ENCODE measurements at regions not wholly inside any gene's neighbourhood (a gene's known extent, or its start where the extent isn't known, plus 50 kb on each side); places are given as distances from the start of the nearest gene placed in this dataset.

DNA sequence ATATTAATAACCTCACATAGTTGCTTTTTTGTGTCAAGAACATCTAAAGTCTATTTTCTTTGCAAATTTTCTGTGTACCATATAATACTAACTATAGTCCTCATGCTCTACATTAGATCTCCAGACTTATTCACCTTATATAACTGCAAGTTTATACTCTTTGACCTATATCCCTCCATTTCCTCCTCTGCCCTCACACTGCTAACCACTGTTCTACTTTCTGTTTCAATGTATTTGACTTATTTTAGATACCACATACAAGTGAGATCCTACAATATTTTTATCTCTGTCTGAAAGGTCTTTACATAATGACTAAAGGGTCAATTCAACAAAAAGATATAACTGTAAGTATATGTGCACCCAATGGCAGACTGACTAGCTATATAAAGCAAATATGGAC lies 789.7 kb upstream of the ZNF608 start:
- TF ChIP-seq, protein P1, sequence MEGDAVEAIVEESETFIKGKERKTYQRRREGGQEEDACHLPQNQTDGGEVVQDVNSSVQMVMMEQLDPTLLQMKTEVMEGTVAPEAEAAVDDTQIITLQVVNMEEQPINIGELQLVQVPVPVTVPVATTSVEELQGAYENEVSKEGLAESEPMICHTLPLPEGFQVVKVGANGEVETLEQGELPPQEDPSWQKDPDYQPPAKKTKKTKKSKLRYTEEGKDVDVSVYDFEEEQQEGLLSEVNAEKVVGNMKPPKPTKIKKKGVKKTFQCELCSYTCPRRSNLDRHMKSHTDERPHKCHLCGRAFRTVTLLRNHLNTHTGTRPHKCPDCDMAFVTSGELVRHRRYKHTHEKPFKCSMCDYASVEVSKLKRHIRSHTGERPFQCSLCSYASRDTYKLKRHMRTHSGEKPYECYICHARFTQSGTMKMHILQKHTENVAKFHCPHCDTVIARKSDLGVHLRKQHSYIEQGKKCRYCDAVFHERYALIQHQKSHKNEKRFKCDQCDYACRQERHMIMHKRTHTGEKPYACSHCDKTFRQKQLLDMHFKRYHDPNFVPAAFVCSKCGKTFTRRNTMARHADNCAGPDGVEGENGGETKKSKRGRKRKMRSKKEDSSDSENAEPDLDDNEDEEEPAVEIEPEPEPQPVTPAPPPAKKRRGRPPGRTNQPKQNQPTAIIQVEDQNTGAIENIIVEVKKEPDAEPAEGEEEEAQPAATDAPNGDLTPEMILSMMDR (IDR thresholded peaks at IDR 0.05) = no peak
- TF ChIP-seq EZH2phosphoT487 (IDR thresholded peaks at IDR 0.05) = no peak
